GM21528 (cell line): ENCODE measurements at regions not wholly inside any gene's neighbourhood (a gene's known extent, or its start where the extent isn't known, plus 50 kb on each side); places are given as distances from the start of the nearest gene placed in this dataset.

ENCODE experiments used
- ATAC-seq: cut with Tn5 transposase; IDR thresholded peaks from one replicate; pipeline ENCODE4 v1.9.1; 2021; ENCODE audit warnings: mild to moderate bottlenecking, moderate library complexity; ENCODE audit not compliant: unreplicated experiment, low FRiP score

GRCh38 chr1:5329068-5329739, 663.0 kb downstream of the NPHP4 start:
- no peak for ATAC-seq

GRCh38 chr1:5324883-5325282, 667.3 kb downstream of the NPHP4 start:
- ATAC-seq, result no peak

GRCh38 chr1:5318143-5318816, 663.9 kb downstream of the AJAP1 start:
- ATAC-seq, result no peak

- no peak for ATAC-seq
Measured at GRCh38 chr1:5317391-5317790, 663.0 kb downstream of the AJAP1 start.

- no peak for ATAC-seq
Measured at GRCh38 chr1:5312862-5313261, 658.5 kb downstream of the AJAP1 start.

- ATAC-seq, result no peak
Measured at GRCh38 chr1:5312293-5312674, 657.9 kb downstream of the AJAP1 start.

GRCh38 chr1:5311634-5312292, 657.4 kb downstream of the AJAP1 start:
- no peak for ATAC-seq

- no peak for ATAC-seq
Measured at GRCh38 chr1:5311147-5311546, 656.7 kb downstream of the AJAP1 start.

GRCh38 chr1:5308249-5308648, 653.8 kb downstream of the AJAP1 start:
- no peak for ATAC-seq

- no peak for ATAC-seq
Measured at GRCh38 chr1:5304702-5305101, 650.3 kb downstream of the AJAP1 start.

GRCh38 chr1:5298376-5298775, 644.0 kb downstream of the AJAP1 start:
- ATAC-seq, result no peak

- no peak for ATAC-seq
Measured at GRCh38 chr1:5297886-5298239, 643.5 kb downstream of the AJAP1 start.

GRCh38 chr1:5297180-5297885, 642.9 kb downstream of the AJAP1 start:
- no peak for ATAC-seq

- ATAC-seq, result no peak
Measured at GRCh38 chr1:5296557-5297179, 642.3 kb downstream of the AJAP1 start.

GRCh38 chr1:5296095-5296494, 641.7 kb downstream of the AJAP1 start:
- no peak for ATAC-seq

- ATAC-seq, result no peak
Measured at GRCh38 chr1:5291889-5292288, 637.5 kb downstream of the AJAP1 start.

GRCh38 chr1:5287178-5288150, 633.1 kb downstream of the AJAP1 start:
- no peak for ATAC-seq

- no peak for ATAC-seq
Measured at GRCh38 chr1:5286244-5286643, 631.8 kb downstream of the AJAP1 start.

GRCh38 chr1:5274527-5274926, 620.1 kb downstream of the AJAP1 start:
- ATAC-seq, result no peak
